NCI-H460 (cell line): ENCODE measurements at regions not wholly inside any gene's neighbourhood (a gene's known extent, or its start where the extent isn't known, plus 50 kb on each side); places are given as distances from the start of the nearest gene placed in this dataset.

ENCODE experiments used
- DNase-seq: peaks from one replicate; pipeline ENCODE4 v3.0.0-alpha.2; 2016; ENCODE audit warnings: low read depth; ENCODE audit errors: extremely low read depth

DNA sequence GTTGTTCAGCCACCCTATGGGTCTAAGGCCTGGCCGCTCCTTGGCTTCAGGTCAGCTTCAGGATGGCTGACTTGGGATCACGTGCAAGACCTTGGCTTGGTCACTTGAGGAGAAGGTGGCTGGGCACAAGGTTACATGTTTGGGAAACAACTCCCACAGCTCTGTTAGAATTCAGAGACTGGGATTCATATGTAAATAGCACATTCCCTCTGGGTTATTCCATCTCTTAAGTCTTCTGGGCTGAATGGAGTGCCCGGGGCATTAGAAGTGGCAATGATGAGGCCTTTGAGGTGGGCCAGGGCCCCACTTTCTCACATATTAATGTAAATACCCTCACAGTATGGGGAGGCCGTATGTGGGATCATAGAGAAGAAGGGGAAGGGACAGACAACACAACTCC lies 150.9 kb downstream of the EFNB2 start:
- DNase-seq, result no peak

DNA sequence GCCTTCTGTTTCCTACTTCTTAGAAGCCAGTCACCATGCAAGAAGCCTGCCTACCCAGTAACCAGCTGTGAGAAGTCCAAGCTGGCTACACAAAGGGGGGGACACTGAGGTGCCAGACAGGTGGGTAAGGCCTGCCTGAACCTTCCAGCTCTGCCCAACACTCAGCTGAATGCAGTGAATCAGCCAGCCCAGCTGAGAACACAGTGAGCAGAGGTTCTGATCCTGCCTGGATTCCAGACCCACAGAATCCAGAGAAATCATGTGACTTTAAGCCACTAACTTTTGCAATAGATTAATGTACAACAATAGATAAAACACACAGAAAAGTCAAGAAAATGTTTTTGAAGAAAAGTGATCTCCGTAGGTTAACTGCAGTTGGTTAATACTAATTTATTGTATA lies 151.7 kb downstream of the EFNB2 start:
- DNase-seq, result no peak

DNA sequence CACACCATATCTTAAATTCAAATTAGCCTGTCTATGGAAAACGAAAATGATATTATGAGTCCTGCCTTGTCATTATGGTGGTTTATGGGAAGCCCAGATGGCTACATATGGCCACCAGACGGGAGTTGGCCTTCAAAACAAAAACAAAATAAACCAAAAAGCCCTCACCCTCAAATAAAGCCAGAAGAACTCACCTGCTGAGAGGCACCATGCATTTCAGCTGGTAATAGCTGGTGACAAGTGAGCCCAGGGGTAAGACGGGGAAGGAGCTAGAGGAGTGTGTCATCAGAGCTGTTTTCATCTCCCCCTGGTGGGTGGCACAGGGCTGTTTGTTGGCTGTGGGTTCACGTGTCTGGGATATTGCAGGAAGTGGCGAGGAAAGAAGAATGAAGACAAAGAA lies 152.9 kb downstream of the EFNB2 start:
- no peak for DNase-seq

DNA sequence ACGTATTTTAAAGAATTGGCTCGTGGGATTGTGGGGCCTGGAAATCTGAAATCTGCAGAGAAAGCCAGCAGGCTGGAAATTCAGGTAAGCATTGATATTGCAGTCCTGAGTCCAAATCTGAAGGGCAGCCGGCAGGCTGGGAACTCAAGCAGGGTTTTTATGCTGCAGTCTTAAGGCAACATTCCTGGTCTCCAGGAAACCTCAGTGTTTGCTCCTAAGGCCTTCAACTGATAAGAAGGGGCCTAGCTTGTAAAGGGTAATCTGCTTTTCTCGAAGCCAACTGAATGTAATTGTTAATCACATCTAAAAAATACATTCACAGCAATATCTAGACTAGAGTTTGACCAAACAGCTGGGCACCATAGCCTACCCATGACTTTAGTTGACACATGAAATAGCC lies 154.4 kb downstream of the EFNB2 start:
- DNase-seq, result no peak

DNA sequence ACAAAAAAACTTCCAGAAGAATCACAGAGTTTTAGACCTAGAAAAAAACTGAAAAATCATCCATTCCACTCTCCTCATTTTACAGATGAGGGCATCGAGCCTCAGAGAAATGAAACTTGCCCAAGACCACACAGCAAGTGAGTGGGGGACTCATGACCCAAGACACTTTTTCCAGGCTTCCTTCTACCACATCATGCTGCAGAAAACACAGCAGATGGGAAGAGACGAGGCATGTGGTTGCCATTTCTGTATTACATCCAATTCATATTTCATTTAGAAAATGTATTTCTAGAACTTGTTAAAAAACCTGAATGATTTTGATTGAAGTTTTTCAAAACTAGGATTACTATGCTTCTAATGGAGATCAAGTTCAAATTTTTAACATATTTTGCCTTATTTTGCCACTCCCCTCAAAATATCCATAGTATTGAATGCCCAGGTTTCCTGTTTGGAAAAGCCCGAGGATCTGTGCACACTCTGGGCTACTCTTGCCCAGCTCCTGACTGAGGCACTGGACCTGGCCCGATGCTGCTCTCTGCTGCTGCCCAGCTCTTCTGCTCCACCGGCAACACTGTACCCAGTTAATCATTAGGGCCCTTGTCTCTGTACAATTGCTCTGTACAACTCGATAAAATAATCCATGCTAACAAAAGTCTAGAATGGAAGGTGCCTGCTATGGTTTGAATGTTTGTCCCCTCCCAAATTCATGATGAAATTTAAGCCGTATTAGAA lies 157.4 kb downstream of the EFNB2 start:
- no peak for DNase-seq

DNA sequence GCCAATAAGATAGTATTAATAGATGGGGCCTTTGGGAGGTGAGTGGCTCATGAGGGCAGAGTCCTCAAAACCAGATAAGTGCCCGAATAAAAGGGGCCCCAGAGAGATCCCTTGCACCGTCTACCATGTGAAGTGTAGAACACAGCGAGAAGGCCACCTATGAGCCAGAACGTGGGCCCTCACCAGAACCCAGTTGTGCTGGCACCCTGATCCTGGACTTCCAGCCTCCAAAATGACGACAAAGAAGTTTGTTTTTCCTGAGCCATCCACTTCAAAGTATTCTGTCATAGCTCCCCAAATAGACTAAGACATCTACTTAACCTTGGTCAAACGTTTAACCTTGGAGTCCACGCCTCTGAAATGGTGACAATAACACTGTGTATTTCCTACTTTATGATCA lies 158.1 kb downstream of the EFNB2 start:
- no peak for DNase-seq

DNA sequence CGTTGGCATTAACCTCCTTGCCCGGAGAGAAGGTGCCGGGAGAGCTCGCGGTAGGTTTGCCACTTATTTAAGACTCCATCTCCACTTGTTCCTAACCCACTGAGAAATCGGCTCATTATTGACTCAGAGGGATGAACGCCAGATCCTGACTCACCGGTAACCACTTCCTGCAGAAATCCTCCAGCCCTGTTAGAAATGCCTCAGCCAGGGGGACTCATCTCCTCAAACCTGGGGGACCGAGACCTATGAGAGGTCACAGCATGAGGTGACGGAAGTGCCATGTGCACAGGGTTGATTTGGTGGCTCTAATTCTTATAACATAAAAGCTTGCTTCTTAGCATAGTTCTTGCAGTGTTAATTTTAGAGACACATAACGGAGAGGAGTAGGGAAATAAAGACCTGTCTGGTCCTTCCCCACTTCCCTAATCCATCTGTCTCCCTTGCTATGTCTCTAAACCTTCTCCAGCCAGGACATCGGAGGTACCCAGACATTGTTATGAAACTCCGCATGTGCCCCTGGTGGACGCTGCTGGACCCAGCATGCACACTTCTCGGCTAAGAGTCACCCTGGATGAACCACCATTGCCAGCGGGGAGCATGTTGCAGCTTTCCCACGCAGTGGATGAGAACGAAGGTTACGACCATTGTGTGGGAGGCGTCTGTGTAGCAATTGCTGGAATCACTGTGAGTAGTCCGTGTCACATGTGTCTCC lies 158.9 kb downstream of the EFNB2 start:
- peak; percentile 45 for DNase-seq

DNA sequence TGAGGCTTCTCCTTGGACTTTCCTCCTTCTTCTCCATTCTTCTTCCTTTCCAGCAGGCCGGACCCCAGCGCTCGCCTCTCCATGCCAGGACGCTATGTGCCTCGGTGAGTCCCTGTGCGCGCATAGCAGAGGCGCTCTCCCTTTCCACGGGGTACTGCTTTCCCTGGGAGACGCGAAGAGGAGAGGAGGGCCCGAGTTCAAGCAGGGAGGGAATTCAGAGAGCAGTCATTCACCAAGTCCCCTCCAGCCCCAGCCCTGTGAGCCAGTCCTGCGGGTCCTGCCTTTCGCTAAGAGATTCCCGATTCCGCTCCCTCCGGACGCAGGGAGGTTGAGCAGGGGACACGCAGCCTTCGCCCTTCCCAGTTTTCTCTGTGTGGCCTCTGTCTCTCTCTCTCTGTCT lies 160.4 kb downstream of the EFNB2 start:
- DNase-seq, result no peak

DNA sequence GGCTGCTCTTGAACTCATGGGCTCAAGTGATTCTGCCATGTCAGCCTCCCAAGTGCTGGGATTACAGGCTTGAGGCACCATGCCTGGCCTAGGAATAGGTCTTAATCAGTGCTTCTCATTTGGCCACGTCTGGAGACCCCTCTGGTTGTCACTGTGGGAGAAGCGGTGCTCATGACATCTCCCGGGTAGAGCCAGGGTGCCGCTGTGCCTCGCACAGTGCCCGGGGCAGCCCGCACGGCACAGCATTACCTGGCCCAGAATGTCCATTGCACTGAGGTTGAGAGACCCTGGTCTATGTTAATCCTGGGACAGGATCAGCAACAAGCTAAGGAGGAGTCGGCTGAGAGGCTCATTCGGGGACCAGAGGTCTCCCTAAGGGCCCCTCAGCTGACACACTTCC lies 160.8 kb downstream of the EFNB2 start:
- no peak for DNase-seq

DNA sequence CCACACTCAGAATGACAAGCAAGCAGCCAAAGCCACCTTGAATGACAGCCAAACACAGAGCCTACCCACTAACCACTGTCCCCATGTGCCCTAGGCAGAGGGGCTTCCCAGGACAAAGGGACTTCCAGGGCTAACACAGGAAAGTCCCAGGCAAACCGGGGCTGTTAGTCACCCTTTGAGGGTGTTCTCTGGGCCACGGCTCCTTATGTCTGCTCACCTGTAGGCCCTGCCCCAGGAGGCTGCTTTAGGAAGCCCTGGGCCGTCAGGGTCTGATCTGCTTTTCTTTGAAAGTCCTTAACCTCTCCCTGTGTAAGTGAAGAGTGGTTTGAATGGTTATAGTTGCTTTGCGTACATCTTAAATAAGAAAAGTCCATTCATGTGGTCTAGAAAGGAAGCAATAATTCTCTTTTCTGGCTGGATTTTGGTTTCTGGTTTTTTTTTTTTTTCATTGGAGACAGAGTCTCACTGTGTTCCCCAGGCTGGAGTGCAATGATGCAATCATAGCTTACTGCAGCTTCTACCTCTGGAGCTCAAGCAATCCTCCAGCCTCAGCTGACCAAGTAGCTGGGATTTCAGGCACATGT lies 161.4 kb downstream of the EFNB2 start:
- DNase-seq, result no peak

DNA sequence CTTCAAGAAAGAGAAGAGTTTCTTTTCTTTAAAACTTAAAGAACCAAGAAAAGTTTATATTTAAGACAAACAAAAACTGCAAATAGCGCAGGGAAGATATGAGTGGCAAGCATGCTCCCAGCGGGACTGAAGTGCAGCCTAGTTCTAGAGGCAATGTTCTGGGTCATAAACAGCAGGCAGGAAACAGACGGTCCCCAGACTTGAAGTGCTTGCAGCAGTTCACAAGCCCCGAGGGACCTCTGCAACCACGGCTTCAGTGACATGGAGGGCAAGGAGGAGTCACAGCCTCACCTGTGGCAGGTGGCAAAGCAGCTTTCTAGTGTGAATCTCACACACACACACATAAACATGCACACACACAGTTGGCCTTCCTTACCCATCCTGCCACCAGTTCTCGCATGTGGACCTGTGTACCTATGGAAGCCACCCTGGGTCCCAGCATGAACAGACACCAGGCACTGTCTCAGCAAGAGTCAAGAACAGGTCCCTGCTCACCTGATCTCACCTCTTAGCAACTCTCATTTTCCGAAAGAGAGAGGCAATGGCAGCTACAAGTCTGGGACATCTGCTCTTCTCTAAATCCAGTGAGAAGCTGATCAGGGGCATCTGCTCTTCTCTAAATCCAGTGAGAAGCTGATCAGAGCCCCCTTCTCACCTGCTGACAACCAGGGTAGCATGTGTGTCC lies 162.0 kb downstream of the EFNB2 start:
- no peak for DNase-seq

DNA sequence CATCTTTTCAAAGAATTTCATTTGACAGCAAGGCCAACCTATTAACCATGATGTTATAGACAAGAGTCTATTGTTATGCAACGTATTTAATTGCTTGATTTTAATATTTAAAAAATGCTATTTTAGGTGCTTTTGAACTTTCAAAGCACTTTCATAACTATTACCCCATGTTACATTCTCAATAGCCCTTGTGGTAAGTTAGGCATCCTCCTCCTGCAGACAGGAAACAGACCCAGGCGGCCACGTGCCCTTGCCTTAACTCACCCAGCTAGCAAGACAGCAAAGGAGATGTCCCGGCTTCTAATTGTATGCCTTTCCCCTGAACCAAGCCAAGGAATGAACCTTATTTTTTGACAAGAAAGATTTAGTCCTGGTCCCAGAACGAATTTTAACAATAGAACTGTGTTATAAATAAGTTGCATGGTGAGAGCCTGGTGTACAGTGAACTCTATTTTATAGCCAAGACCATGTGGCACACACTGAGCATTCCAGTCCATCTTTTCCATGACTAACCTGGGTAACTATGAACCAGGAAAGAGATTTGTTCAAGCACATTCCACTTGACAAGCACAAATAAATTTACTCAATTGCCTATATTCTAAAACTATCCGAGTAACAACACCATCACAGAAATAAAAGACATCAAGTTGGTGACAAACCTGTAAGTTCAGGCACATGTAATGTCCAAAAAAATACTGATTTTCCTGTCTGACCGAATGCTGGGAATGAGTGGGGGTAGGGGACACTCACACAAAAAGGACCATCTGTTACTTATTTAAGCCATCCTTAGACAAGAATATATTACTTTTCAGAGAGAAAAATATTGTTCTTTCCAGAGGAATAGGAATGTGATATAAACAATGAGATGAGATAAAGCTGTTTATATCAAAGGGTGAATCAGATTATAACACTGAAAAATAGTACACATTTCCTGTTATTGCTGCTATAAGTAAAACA lies 163.0 kb downstream of the EFNB2 start:
- DNase-seq, result no peak

DNA sequence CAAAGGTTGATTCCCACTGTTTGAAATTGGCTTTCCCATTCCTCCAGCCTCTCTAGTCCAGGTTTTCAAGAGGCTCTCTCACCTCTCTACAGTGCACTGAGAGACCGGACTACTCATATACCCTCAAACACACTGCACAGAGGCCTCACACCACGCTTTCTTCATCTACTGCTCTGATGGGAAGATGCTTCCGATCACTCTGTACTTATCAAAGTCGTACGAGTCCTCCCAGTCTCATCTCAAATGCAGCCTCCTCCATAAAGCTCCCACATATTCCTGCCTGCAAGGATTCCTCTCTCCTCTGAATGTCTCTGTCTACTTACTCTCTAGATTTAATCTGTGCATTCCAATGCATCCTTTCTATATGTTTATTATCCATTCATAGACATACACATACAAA lies 164.4 kb downstream of the EFNB2 start:
- no peak for DNase-seq

DNA sequence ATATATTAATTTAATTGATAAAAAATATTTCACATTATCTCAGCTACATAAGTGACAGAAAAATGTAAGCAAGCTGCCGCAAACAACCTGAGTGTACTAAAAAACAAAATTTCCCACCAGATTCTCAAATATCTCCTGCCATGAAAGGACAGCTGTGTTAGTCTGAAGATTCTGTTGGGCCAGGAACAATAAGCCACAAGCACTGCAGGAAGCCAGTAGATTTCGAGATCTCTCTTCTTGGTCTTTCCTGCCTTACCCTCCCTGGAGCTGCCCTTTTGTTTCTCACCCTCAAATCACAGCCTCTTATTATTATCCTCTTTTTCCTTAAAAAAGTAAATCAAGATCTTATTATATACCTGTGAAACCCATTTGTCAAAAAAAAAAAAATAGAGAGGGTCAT lies 165.6 kb downstream of the EFNB2 start:
- no peak for DNase-seq

DNA sequence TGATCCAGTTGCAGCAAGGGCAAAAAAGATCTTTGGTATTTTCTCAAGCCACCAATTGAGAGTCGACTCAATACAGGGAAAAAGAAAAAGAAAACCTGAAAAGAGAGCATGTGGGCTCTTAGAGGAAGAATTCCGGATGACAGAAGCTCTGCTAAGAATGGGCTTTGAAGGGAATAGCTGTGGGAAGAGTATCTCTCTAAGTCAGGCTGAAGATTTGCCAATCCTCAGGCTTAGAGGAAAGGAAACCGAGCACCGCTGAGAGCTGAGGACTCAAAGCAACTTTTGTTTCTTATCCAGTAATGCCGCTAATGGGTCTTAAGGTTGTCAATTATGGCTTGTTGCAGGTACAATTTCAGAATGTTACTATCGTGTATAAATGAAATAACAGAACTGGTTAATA lies 166.4 kb downstream of the EFNB2 start:
- no peak for DNase-seq

DNA sequence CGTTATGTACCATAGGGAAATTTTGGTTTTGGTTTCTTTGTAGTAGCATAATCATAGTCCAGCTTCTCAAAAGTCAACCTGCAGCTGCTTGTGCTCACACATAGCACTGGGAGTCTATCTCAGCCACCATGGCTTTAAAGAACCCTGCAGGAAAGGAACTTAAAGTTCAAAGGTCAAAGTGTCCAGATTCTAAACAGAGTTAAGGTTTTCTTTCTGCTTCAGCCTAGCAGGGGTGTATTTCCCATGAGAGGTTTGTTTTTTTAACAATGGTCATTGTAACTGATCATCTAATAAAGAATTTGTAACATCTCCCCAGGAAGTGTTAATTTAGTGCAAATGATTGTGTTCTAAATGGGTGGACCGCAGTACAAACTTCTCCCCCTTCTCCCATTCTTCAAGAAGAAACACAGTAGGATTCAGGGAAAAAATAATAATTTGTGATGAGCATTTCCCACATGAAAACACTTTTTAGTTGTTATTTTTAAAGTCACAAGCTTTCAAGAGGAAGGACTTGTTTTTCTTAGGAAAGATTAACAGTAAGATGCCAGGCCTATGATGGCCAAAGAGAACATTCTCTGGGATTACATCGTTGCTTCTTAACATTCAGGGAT lies 168.0 kb downstream of the EFNB2 start:
- DNase-seq, result no peak

DNA sequence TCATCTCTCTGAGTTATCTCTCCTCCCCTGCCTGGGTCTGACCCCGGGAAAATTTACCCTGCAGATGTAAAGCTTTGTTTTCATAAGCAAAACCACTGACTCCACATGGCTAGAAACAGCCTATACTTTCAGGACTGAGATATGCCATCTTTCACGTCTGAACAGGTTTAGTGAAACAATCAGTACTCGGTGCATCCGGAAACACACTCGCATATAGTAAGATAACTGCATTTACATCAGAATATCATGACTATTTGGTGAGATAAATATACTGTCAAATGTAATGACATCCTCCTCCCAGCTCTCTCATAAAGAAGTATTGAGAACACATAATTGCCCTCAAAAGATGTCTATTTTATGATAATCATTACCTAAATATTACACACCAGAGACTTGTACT lies 172.8 kb downstream of the EFNB2 start:
- DNase-seq, result no peak

DNA sequence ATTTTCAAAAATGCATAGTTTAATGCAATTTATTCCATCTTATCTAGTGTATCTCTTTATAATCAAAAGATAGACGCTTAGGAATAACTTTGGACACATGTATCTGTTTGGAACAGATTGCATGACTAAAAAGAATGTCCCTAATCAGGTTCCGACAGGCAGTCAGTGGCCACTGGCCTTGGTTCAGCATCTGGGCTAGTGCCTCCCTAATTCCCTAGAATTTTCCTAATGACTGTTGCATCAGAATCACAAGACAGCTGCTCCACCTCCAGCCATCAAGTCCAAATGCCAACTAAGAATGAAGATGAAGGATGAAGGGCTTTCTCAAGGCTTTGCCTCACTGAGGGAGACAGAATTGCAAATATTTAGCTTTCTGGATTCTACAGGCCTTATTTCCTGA lies 173.8 kb downstream of the EFNB2 start:
- no peak for DNase-seq

DNA sequence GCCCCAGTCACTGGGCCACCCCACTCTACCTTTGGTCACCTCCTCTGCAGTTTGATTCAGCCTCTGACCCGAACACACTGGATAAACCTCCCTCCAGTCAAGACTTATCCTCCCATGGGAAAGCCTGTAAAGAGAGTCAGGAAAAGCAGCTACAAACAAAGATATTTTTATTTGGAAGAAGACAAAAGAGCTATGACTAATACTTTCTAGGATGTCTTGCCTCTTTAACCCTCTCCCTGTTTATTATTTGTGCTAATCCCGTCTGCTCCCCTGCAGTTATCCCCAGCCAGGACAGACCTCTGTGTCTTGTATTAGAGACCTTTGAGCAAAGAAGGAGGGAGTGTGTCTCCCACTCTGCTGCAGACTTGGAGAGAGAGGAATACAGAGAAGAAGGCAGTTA lies 178.3 kb downstream of the EFNB2 start:
- DNase-seq, result no peak

DNA sequence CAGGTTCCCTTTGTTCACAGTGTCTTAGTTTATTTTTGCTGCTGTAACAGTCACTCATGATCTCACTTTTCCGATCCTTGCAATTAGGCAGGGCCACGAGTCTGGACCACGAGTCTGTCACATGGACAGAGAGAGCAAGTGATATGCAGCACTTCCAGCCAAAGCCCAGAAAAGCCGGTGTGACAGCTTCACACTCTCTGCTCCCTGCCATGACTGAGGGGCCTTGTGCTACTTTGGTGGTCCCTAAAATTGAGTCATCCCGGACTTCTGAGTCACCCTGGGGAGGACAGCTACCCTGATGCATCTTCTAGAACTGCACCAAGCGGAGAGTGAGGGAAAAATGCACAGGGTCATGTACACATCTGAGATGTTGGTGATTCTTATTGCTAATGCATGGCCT lies 179.6 kb downstream of the EFNB2 start:
- no peak for DNase-seq
